Fibroblast of lung (primary cell): ENCODE measurements at regions not wholly inside any gene's neighbourhood (a gene's known extent, or its start where the extent isn't known, plus 50 kb on each side); places are given as distances from the start of the nearest gene placed in this dataset.

Experiments
- DNase-seq, 2 donors: peaks; one replicate each; pipeline versions ENCODE4 v3.0.0 to v3.0.0-alpha.2; 2010; ENCODE audit warnings: low read depth in 2 of 2
- H2AFZ ChIP-seq: 2 replicates; pipeline ENCODE4 v1.5.1; 2012; ENCODE audit warnings: low read length, control low read depth, inconsistent platforms
- H3K27ac ChIP-seq: 2 replicates; pipeline ENCODE4 v1.5.1; 2011; ENCODE audit warnings: low read length, control low read depth; ENCODE audit not compliant: insufficient read depth
- H3K27me3 ChIP-seq: 2 replicates; pipeline ENCODE4 v1.5.1; 2011; ENCODE audit warnings: mild to moderate bottlenecking, low read length; ENCODE audit not compliant: control insufficient read depth, insufficient read depth
- H3K36me3 ChIP-seq: 2 replicates; pipeline ENCODE4 v1.5.1; 2011; ENCODE audit warnings: low read length; ENCODE audit not compliant: control insufficient read depth, insufficient read depth
- H3K4me1 ChIP-seq: 2 replicates; pipeline ENCODE4 v1.5.1; 2011; ENCODE audit warnings: low read length; ENCODE audit not compliant: control insufficient read depth, insufficient read depth; ENCODE audit errors: extremely low read depth
- H3K4me2 ChIP-seq: 2 replicates; pipeline ENCODE4 v1.5.1; 2011; ENCODE audit warnings: low read length, control low read depth; ENCODE audit not compliant: insufficient read depth; ENCODE audit errors: extremely low read depth
- H3K4me3 ChIP-seq, 4 experiments: fragments of 200-600 bp in 1 of 4; sonication (generic) in 1 of 4; replicated peaks in 1 of 4; 2 replicates each; pipeline ENCODE4 v1.5.1; 2011 to 2016; ENCODE audit warnings: low read length in 4 of 4, low read depth in 3 of 4, mild to moderate bottlenecking in 3 of 4, control low read depth in 2 of 4, inconsistent platforms in 1 of 4, mixed read lengths in 1 of 4; ENCODE audit not compliant: insufficient read depth in 1 of 4; ENCODE audit errors: control extremely low read depth in 1 of 4
- H3K79me2 ChIP-seq: 2 replicates; pipeline ENCODE4 v1.5.1; 2012; ENCODE audit warnings: mild to moderate bottlenecking, low read length, inconsistent platforms; ENCODE audit not compliant: control insufficient read depth, insufficient read depth
- H3K9ac ChIP-seq: 2 replicates; pipeline ENCODE4 v1.5.1; 2011; ENCODE audit warnings: mild to moderate bottlenecking, low read length, control low read depth; ENCODE audit not compliant: insufficient read depth
- H3K9me3 ChIP-seq: 2 replicates; pipeline ENCODE4 v1.5.1; 2012; ENCODE audit warnings: low read depth, low read length; ENCODE audit not compliant: control insufficient read depth, insufficient read depth
- H4K20me1 ChIP-seq: 2 replicates; pipeline ENCODE4 v1.5.1; 2011; ENCODE audit warnings: low read length; ENCODE audit not compliant: control insufficient read depth, insufficient read depth; ENCODE audit errors: extremely low read depth
- EZH2 ChIP-seq: IDR thresholded peaks from 2 replicates; pipeline ENCODE4 v1.5.1; 2012; ENCODE audit warnings: low read length, control low read depth, mild to moderate bottlenecking; ENCODE audit errors: missing control alignments
- TF ChIP-seq, protein P1 (sequence below), 2 donors: IDR thresholded peaks in 1 of 2; conservative IDR thresholded peaks in 1 of 2; 1 replicate in 1 of 2; 2 replicates in 1 of 2; pipeline ENCODE4 v1.5.1; 2011 to 2012; ENCODE audit warnings: low read length in 2 of 2, control low read depth in 1 of 2, inconsistent platforms in 1 of 2, low read depth in 1 of 2, mild to moderate bottlenecking in 1 of 2

GRCh38 chr1:238340989-238341388 is 450.3 kb upstream of the ZP4 start:
- Histone ChIP-seq H3K27ac (no peak overlapping the region), H2AFZ (no peak overlapping the region), H3K36me3 (no peaks in the 10 kb centered on the region), H3K4me3 (no peak overlapping the region), H3K79me2 (no peaks in the 10 kb centered on the region), H3K27me3 (no peaks in the 10 kb centered on the region), H3K9me3 (no peaks in the 10 kb centered on the region), H3K9ac (no peak overlapping the region), H4K20me1 (no peaks in the 10 kb centered on the region), H3K4me2 (no peak overlapping the region), H3K4me1 (no peaks in the 10 kb centered on the region)
- no peak for TF ChIP-seq EZH2
- TF ChIP-seq, protein P1, sequence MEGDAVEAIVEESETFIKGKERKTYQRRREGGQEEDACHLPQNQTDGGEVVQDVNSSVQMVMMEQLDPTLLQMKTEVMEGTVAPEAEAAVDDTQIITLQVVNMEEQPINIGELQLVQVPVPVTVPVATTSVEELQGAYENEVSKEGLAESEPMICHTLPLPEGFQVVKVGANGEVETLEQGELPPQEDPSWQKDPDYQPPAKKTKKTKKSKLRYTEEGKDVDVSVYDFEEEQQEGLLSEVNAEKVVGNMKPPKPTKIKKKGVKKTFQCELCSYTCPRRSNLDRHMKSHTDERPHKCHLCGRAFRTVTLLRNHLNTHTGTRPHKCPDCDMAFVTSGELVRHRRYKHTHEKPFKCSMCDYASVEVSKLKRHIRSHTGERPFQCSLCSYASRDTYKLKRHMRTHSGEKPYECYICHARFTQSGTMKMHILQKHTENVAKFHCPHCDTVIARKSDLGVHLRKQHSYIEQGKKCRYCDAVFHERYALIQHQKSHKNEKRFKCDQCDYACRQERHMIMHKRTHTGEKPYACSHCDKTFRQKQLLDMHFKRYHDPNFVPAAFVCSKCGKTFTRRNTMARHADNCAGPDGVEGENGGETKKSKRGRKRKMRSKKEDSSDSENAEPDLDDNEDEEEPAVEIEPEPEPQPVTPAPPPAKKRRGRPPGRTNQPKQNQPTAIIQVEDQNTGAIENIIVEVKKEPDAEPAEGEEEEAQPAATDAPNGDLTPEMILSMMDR (conservative IDR thresholded peaks at IDR 0.05 in 1 of 2, IDR thresholded peaks at IDR 0.05 in 1 of 2; ENCODE audit: low read depth in 1 of 2, low read length in 2 of 2) = no peak
- DNase-seq = peak in 1 of 2 donors; percentile 70

GRCh38 chr1:238336531-238336930 is 445.8 kb upstream of the ZP4 start:
- TF ChIP-seq, protein P1 (conservative IDR thresholded peaks at IDR 0.05 in 1 of 2, IDR thresholded peaks at IDR 0.05 in 1 of 2; ENCODE audit: low read depth in 1 of 2, low read length in 2 of 2) = no peak
- TF ChIP-seq EZH2 = no peak
- DNase-seq = no peak
- Histone ChIP-seq H3K79me2 (no peaks in the 10 kb centered on the region), H3K4me1 (no peaks in the 10 kb centered on the region), H3K36me3 (no peaks in the 10 kb centered on the region), H3K4me2 (no peak overlapping the region), H2AFZ (no peak overlapping the region), H3K4me3 (no peak overlapping the region), H3K9ac (no peak overlapping the region), H3K27ac (no peak overlapping the region), H3K9me3 (no peaks in the 10 kb centered on the region), H4K20me1 (no peaks in the 10 kb centered on the region), H3K27me3 (no peaks in the 10 kb centered on the region)

DNA sequence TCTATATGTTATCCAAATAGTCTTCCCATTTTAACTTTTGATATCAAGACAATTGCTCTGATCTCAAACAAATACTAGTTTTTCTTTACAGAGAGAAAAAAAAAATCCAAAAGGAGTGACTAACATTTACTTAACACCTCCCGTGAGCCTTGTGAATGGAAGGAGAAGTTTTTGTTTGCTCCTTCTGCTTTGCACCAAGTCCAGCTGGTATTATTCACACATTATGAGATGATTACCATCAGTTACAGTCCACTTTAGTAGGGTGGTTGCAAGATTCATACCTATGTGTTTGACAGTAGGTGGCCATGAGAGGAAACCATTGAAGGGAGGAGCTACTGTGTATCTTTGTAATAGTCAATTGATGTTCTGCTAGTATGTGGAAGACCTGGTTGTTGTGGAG is 443.4 kb upstream of the ZP4 start:
- H2AFZ ChIP-seq = no peak overlapping the region
- no peaks in the 10 kb centered on the region for H3K9me3 ChIP-seq
- H3K79me2 ChIP-seq = no peaks in the 10 kb centered on the region

More for the DNA sequence above, 443.4 kb upstream of the ZP4 start:
- DNase-seq = no peak
- H3K9ac ChIP-seq = no peak overlapping the region
- H3K4me2 ChIP-seq = no peak overlapping the region
- no peak overlapping the region for H3K4me3 ChIP-seq
- TF ChIP-seq, protein P1 (conservative IDR thresholded peaks at IDR 0.05 in 1 of 2, IDR thresholded peaks at IDR 0.05 in 1 of 2; ENCODE audit: low read depth in 1 of 2, low read length in 2 of 2) = no peak
- no peak for TF ChIP-seq EZH2
- no peaks in the 10 kb centered on the region for H3K36me3 ChIP-seq
- H4K20me1 ChIP-seq = no peaks in the 10 kb centered on the region
- H3K27me3 ChIP-seq = no peaks in the 10 kb centered on the region
- H3K4me1 ChIP-seq = no peaks in the 10 kb centered on the region
- H3K27ac ChIP-seq = no peak overlapping the region
